T-cell (primary cell): ENCODE measurements at regions not wholly inside any gene's neighbourhood (a gene's known extent, or its start where the extent isn't known, plus 50 kb on each side); places are given as distances from the start of the nearest gene placed in this dataset.

Experiments used
- ATAC-seq, 4 experiments: fragments of 200-7000 bp in 3 of 4; fragments of 150-1000 bp in 1 of 4; cut with Tn5 transposase; replicated peaks in 1 of 4; 1 replicate in 3 of 4; 2 replicates in 1 of 4; pipeline ENCODE4 v1.10.0; 2021; ENCODE audit warnings: moderate library complexity in 3 of 4, mild to moderate bottlenecking in 2 of 4, moderate number of reproducible peaks in 1 of 4
- CTCF ChIA-PET, 2 donors: fragments of 300-600 bp; sonication (Branson Sonifier 250); formaldehyde crosslinking; loops; one replicate each; lab custom pipeline; 2022; ENCODE audit warnings: antibody characterized with exemption in 2 of 2; lab: Charles Lee
- POLR2A ChIA-PET, 2 donors: fragments of 300-600 bp; sonication (Branson Sonifier 250); formaldehyde crosslinking; loops; one replicate each; lab custom pipeline; 2022; ENCODE audit warnings: antibody characterized with exemption in 2 of 2; lab: Charles Lee
- DNase-seq, 35 experiments: peaks; one replicate each; pipeline versions ENCODE4 v3.0.0 to v3.0.0-alpha.2; 2013 to 2023
- H3K27ac ChIP-seq: one replicate; pipeline ENCODE4 v1.5.1; 2013; ENCODE audit warnings: low read length
- H3K27me3 ChIP-seq, 2 experiments: replicated peaks in 1 of 2; 1 replicate in 1 of 2; 2 replicates in 1 of 2; pipeline versions ENCODE4 v1.6.1 to v1.7.0; 2013; ENCODE audit warnings: low read length in 1 of 2, mixed read lengths in 1 of 2; ENCODE audit not compliant: control insufficient read depth in 2 of 2, insufficient read depth in 2 of 2; ENCODE audit errors: extremely low read depth in 1 of 2
- H3K36me3 ChIP-seq, 2 donors: 1 replicate in 1 of 2; 2 replicates in 1 of 2; pipeline versions ENCODE4 v1.6.1 to v1.7.0; 2013; ENCODE audit warnings: low read length in 1 of 2; ENCODE audit not compliant: control insufficient read depth in 2 of 2, insufficient read depth in 1 of 2; ENCODE audit errors: extremely low read depth in 1 of 2
- H3K4me1 ChIP-seq, 2 experiments: 1 replicate in 1 of 2; 2 replicates in 1 of 2; pipeline versions ENCODE4 v1.6.1 to v1.7.0; 2013; ENCODE audit warnings: low read length in 2 of 2, mixed read lengths in 1 of 2; ENCODE audit not compliant: insufficient read depth in 2 of 2, control insufficient read depth in 1 of 2; ENCODE audit errors: extremely low read depth in 1 of 2
- H3K4me3 ChIP-seq, 2 donors: 1 replicate in 1 of 2; 2 replicates in 1 of 2; pipeline versions ENCODE4 v1.5.1 to v1.7.0; 2013; ENCODE audit warnings: mild to moderate bottlenecking in 2 of 2, low read length in 1 of 2, moderate library complexity in 1 of 2; ENCODE audit not compliant: control insufficient read depth in 1 of 2; ENCODE audit errors: extremely low read depth in 1 of 2
- H3K9me3 ChIP-seq: 2 replicates; pipeline ENCODE4 v1.7.0; 2013
- H3K27ac Mint-ChIP-seq, 2 donors: one replicate each; pipeline ENCODE4 v1.8.0; 2020 to 2021; ENCODE audit warnings: mild to moderate bottlenecking in 2 of 2, mixed read lengths in 2 of 2
- H3K27me3 Mint-ChIP-seq, 2 donors: one replicate each; pipeline ENCODE4 v1.8.0; 2021 to 2022; ENCODE audit warnings: mixed read lengths in 2 of 2
- H3K36me3 Mint-ChIP-seq: one replicate; pipeline ENCODE4 v1.8.0; 2021; ENCODE audit warnings: mixed read lengths
- H3K4me1 Mint-ChIP-seq, 3 donors: one replicate each; pipeline ENCODE4 v1.8.0; 2020 to 2022; ENCODE audit warnings: mixed read lengths in 3 of 3, mild to moderate bottlenecking in 1 of 3
- H3K4me3 Mint-ChIP-seq, 3 donors: one replicate each; pipeline ENCODE4 v1.8.0; 2020 to 2022; ENCODE audit warnings: mild to moderate bottlenecking in 3 of 3, mixed read lengths in 3 of 3, moderate library complexity in 3 of 3
- H3K9me3 Mint-ChIP-seq, 3 donors: one replicate each; pipeline ENCODE4 v1.8.0; 2020 to 2022; ENCODE audit warnings: mixed read lengths in 3 of 3
- WGBS: methylation state at CpG from one replicate; pipeline ENCODE4 v1.1.5; 2013; ENCODE audit warnings: missing lambda C conversion rate; ENCODE audit not compliant: insufficient coverage; 5-methylcytosine and 5-hydroxymethylcytosine counted together

GRCh38 chr2:207428573-207428972, 101.2 kb upstream of the CREB1 start:
- Mint-ChIP-seq H3K36me3 (no peaks in the 10 kb centered on the region), H3K27ac (no peak overlapping the region), H3K9me3 (no peaks in the 10 kb centered on the region), H3K4me1 (peaks cover 0 to 7% (median 2%) of the 10 kb centered on the region in 3 donors), H3K27me3 (no peaks in the 10 kb centered on the region), H3K4me3 (no peak overlapping the region)
- no peak overlapping the region for H3K4me3 ChIP-seq
- ChIA-PET CTCF (no interaction called here), POLR2A (no interaction called here)
- H3K4me1 ChIP-seq, result no peaks in the 10 kb centered on the region
- H3K27me3 ChIP-seq, result no peaks in the 10 kb centered on the region
- no CpG with 5 or more reads among the region's 1 CpG for WGBS
- ATAC-seq, result no peak
- no peak for DNase-seq
- no peaks in the 10 kb centered on the region for H3K36me3 ChIP-seq
- no peak overlapping the region for H3K27ac ChIP-seq
- H3K9me3 ChIP-seq, result no peaks in the 10 kb centered on the region

GRCh38 chr2:207432453-207432852, 97.3 kb upstream of the CREB1 start:
- no peak overlapping the region for H3K27ac ChIP-seq
- Mint-ChIP-seq H3K36me3 (no peaks in the 10 kb centered on the region), H3K27me3 (no peaks in the 10 kb centered on the region), H3K9me3 (no peaks in the 10 kb centered on the region), H3K4me3 (no peak overlapping the region), H3K4me1 (no peaks in the 10 kb centered on the region), H3K27ac (no peak overlapping the region)
- ChIA-PET CTCF (no interaction called here), POLR2A (no interaction called here)
- H3K9me3 ChIP-seq, result no peaks in the 10 kb centered on the region
- WGBS, result no CpG with 5 or more reads among the region's 3 CpGs
- no peaks in the 10 kb centered on the region for H3K36me3 ChIP-seq
- no peak overlapping the region for H3K4me3 ChIP-seq
- no peaks in the 10 kb centered on the region for H3K4me1 ChIP-seq
- no peaks in the 10 kb centered on the region for H3K27me3 ChIP-seq
- no peak for DNase-seq
- no peak for ATAC-seq

GRCh38 chr2:207434306-207434705, 95.5 kb upstream of the CREB1 start:
- ChIA-PET POLR2A (interaction anchor here in 1 of 2 donors (0.6 kb wide), 1 partner anchor 647 kb away, joined by 3 read pairs; no protein-coding TSS in a partner anchor), CTCF (interaction anchor here in 1 of 2 donors (0.6 kb wide), 1 partner anchor 187 kb away, joined by 3 read pairs; no protein-coding TSS in a partner anchor)
- H3K4me1 ChIP-seq, result no peaks in the 10 kb centered on the region
- no peaks in the 10 kb centered on the region for H3K36me3 Mint-ChIP-seq
- H3K9me3 ChIP-seq, result no peaks in the 10 kb centered on the region
- no peak overlapping the region for H3K4me3 ChIP-seq
- no peaks in the 10 kb centered on the region for H3K4me1 Mint-ChIP-seq
- no peak overlapping the region for H3K27ac Mint-ChIP-seq
- no peak for DNase-seq
- H3K9me3 Mint-ChIP-seq, result no peaks in the 10 kb centered on the region
- no peak overlapping the region for H3K27ac ChIP-seq
- no peaks in the 10 kb centered on the region for H3K27me3 ChIP-seq
- no peaks in the 10 kb centered on the region for H3K36me3 ChIP-seq
- no CpG with 5 or more reads among the region's 1 CpG for WGBS
- no peak for ATAC-seq
- no peak overlapping the region for H3K4me3 Mint-ChIP-seq
- no peaks in the 10 kb centered on the region for H3K27me3 Mint-ChIP-seq

GRCh38 chr2:207434899-207435465, 94.8 kb upstream of the CREB1 start:
- no peak for ATAC-seq
- no peak for DNase-seq

GRCh38 chr2:207437136-207437523, 92.6 kb upstream of the CREB1 start:
- no peak for ATAC-seq
- 100% methylated on average over 1 of the region's 1 CpG for WGBS
- no peak for DNase-seq
- Histone ChIP-seq H3K4me3 (no peak overlapping the region), H3K27ac (no peak overlapping the region), H3K27me3 (no peaks in the 10 kb centered on the region), H3K4me1 (no peaks in the 10 kb centered on the region), H3K36me3 (no peaks in the 10 kb centered on the region), H3K9me3 (no peaks in the 10 kb centered on the region)
- H3K9me3 Mint-ChIP-seq, result no peaks in the 10 kb centered on the region
- H3K4me3 Mint-ChIP-seq, result no peak overlapping the region
- ChIA-PET POLR2A (no interaction called here), CTCF (no interaction called here)
- no peak overlapping the region for H3K27ac Mint-ChIP-seq
- no peaks in the 10 kb centered on the region for H3K4me1 Mint-ChIP-seq
- H3K36me3 Mint-ChIP-seq, result peaks cover under 1% of the 10 kb centered on the region
- no peaks in the 10 kb centered on the region for H3K27me3 Mint-ChIP-seq

More at GRCh38 chr2:207434899-207435465, 94.8 kb upstream of the CREB1 start:
- WGBS, result no CpG with 5 or more reads among the region's 4 CpGs
- Histone ChIP-seq H3K27ac (no peak overlapping the region), H3K9me3 (no peaks in the 10 kb centered on the region), H3K27me3 (no peaks in the 10 kb centered on the region), H3K36me3 (no peaks in the 10 kb centered on the region), H3K4me1 (no peaks in the 10 kb centered on the region), H3K4me3 (no peak overlapping the region)
- no peaks in the 10 kb centered on the region for H3K4me1 Mint-ChIP-seq
- ChIA-PET POLR2A (interaction anchor here in 1 of 2 donors (0.6 kb wide), 1 partner anchor 647 kb away, joined by 3 read pairs; no protein-coding TSS in a partner anchor), CTCF (interaction anchor here in 1 of 2 donors (0.6 kb wide), 1 partner anchor 450 kb away, joined by 3 read pairs; no protein-coding TSS in a partner anchor)
- H3K36me3 Mint-ChIP-seq, result no peaks in the 10 kb centered on the region
- H3K4me3 Mint-ChIP-seq, result no peak overlapping the region
- H3K27ac Mint-ChIP-seq, result no peak overlapping the region
- no peaks in the 10 kb centered on the region for H3K9me3 Mint-ChIP-seq
- no peaks in the 10 kb centered on the region for H3K27me3 Mint-ChIP-seq

GRCh38 chr2:207437524-207438143, 92.1 kb upstream of the CREB1 start:
- Histone ChIP-seq H3K27ac (no peak overlapping the region), H3K36me3 (no peaks in the 10 kb centered on the region), H3K4me3 (no peak overlapping the region), H3K9me3 (no peaks in the 10 kb centered on the region), H3K27me3 (no peaks in the 10 kb centered on the region), H3K4me1 (no peaks in the 10 kb centered on the region)
- ATAC-seq (no peak), DNase-seq (no peak)
- H3K36me3 Mint-ChIP-seq, result peaks cover 2% of the 10 kb centered on the region
- CTCF ChIA-PET, result no interaction called here
- no peak overlapping the region for H3K27ac Mint-ChIP-seq
- H3K27me3 Mint-ChIP-seq, result no peaks in the 10 kb centered on the region
- H3K4me3 Mint-ChIP-seq, result no peak overlapping the region
- POLR2A ChIA-PET, result no interaction called here
- H3K4me1 Mint-ChIP-seq, result no peaks in the 10 kb centered on the region
- WGBS, result 98% methylated on average over 7 of the region's 13 CpGs
- no peaks in the 10 kb centered on the region for H3K9me3 Mint-ChIP-seq
